22Rv1 (cell line): ENCODE measurements at regions not wholly inside any gene's neighbourhood (a gene's known extent, or its start where the extent isn't known, plus 50 kb on each side); places are given as distances from the start of the nearest gene placed in this dataset.
A peak's percentile ranks its signal among the peaks of the same experiment; 100 is the strongest.

ENCODE experiments used
- H3K27ac ChIP-seq: fragments of 450-650 bp; 2 replicates; pipeline ENCODE4 v1.5.1; 2017
- CTCF ChIP-seq: fragments of 450-650 bp; IDR thresholded peaks from 2 replicates; pipeline ENCODE4 v1.5.1; 2017; ENCODE audit warnings: mild to moderate bottlenecking
- ZFX ChIP-seq: fragments of 450-650 bp; IDR thresholded peaks from 2 replicates; pipeline ENCODE4 v1.6.1; 2017; ENCODE audit warnings: antibody characterized with exemption, borderline replicate concordance

DNA sequence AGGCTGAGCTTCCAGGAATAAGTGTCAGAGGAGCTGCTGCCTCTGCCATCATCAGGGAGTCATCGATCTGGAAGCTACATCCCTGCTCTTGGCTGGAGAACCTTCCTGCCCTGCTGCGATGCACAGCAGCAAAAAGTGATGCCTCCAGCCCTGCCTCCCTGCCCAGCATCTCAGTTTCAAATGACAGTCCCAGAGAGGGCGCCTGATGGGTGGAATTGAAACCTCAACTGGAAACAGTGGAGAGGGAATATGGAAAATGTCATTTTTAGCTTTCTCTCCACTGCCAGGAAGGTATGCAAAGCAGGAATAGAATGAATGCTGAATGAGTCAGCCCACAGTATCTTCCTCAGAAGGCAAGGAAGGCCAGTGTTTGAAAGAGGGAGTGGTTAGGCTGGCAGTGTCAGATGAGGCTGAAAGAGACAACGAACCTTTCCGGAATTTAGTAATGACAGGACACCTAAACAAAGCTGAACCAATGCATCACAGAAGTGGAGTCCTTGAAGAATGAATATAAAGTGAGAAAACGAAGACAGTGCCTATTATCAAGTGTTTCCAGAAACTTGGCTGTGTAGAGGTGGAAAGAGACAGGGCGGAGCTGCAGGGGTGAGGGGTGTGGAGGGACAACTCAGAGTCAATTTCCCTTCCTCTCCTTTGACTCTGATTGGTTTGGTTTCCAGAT lies 153.9 kb upstream of the NDUFV2 start:
- TF ChIP-seq ZFX (no peak), CTCF (no peak)
- H3K27ac ChIP-seq, result no peak overlapping the region

GRCh38 chr18:8949206-8949605 lies 153.3 kb upstream of the NDUFV2 start:
- H3K27ac ChIP-seq, result no peak overlapping the region
- no peak for TF ChIP-seq ZFX
- no peak for TF ChIP-seq CTCF

GRCh38 chr18:8951491-8951890 lies 151.0 kb upstream of the NDUFV2 start:
- no peak overlapping the region for H3K27ac ChIP-seq
- TF ChIP-seq ZFX (no peak), CTCF (no peak)

- H3K27ac ChIP-seq, result no peak overlapping the region
- TF ChIP-seq ZFX, result no peak
- no peak for TF ChIP-seq CTCF
Measured at GRCh38 chr18:8952174-8952573, 150.3 kb upstream of the NDUFV2 start.

DNA sequence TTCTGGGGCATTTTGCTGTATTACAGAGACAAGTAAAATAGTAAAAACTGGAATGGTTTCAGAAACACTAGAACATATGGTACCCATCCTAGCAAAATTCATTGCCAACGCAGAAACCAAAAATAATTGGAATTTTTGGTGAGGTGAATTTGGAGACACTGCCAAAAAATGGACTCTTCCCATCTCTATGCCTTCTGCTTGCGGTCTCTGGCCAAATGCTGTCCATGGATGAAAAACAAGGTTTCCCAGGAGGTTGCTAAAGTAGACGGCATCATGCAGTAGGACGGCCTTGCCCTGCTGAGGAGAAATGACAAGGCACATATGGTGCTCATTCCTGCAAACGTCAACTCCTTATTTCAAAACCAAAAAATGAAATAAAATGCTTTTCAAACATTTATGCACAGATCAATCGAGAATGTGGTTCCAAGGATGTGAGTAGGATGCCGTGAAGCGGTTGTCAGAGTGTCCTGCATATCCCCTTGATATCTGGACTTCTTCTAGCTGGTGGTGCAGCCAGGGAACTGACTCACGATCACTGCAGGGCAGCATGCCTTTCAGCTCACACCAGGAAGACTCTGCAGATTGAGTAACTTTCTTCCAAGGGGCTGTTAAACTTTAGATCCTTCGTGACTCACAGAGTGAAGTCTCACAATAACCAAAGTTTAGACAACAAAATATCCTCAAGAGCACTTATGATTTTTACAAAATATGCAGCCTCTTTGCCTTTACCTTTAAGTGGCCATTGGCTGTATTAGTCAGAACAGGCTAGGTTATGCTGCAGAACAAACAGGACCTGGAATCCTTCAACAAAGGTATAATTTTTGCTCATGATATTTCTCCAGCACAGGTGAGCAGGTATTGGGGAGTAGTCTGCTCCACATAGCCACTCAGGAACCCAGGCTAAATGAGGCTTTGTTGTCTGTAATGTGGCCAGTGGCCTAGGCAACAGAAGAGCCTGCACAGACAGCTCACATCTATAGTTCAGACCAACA lies 149.4 kb upstream of the NDUFV2 start:
- TF ChIP-seq ZFX (no peak), CTCF (no peak)
- H3K27ac ChIP-seq, result no peak overlapping the region

DNA sequence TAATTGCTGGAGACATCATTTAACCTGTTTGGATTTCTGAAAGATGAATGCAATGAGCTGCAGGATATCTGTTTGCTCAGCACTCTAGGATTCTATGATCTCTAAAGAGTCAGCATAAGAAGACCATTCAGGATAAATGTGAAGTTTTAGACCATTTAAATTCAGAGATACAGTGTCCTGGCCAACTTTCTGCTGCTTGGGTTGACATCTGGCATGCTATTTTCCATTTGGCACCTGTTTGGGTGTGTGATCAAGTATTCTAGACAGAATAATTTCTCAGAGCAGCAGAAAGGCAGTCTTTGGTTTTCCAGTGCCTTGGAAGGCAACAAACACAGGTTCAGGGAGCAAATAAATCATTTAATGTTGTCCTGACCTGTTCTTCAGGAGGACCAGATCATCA lies 144.8 kb upstream of the NDUFV2 start:
- H3K27ac ChIP-seq, result no peak overlapping the region
- TF ChIP-seq CTCF (no peak), ZFX (no peak)

DNA sequence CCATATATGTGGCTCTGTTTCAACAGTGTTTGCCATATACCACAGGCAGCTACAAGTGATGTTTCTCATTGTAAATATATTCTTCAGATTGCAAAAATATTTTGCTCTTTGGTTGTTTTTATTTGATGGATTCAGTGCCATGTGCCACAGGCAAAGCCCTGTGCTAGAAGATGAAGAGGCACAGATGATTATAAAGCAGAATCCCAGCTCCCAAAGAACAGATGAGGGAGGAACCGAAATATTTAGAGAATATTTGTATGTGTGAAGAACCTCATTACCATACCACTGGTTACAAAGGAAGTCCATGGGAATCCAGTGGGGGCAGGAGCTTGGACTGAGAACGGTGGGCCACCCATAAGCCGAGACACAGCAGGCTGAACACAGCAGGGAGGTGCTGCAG lies 143.8 kb upstream of the NDUFV2 start:
- TF ChIP-seq CTCF, result no peak
- TF ChIP-seq ZFX, result no peak
- peak overlapping the region; percentile 65; the same call in 1 of the 2 replicates for H3K27ac ChIP-seq
